Natural killer cell (primary cell): ENCODE measurements at regions not wholly inside any gene's neighbourhood (a gene's known extent, or its start where the extent isn't known, plus 50 kb on each side); places are given as distances from the start of the nearest gene placed in this dataset.

Source experiments
- ATAC-seq, 3 donors: fragments of 150-1000 bp in 2 of 3; fragments of 200-7000 bp in 1 of 3; cut with Tn5 transposase; 1 replicate in 1 of 3; 2 replicates in 2 of 3; pipeline ENCODE4 v1.10.0; 2021; ENCODE audit warnings: mild to moderate bottlenecking in 2 of 3, moderate library complexity in 2 of 3
- DNase-seq, 2 donors: peaks; one replicate each; pipeline versions ENCODE4 v3.0.0 to v3.0.0-alpha.2; 2013 to 2021; ENCODE audit warnings: mixed read lengths in 1 of 2
- H3K27ac ChIP-seq: one replicate; pipeline ENCODE4 v1.5.1; 2013; ENCODE audit warnings: mild to moderate bottlenecking, low read length
- H3K27me3 ChIP-seq: one replicate; pipeline ENCODE4 v1.6.1; 2013; ENCODE audit warnings: low read length; ENCODE audit not compliant: control insufficient read depth, insufficient read depth
- H3K36me3 ChIP-seq: one replicate; pipeline ENCODE4 v1.6.1; 2013; ENCODE audit warnings: low read length; ENCODE audit not compliant: control insufficient read depth, insufficient read depth
- H3K4me1 ChIP-seq: one replicate; pipeline ENCODE4 v1.6.1; 2013; ENCODE audit warnings: low read length; ENCODE audit not compliant: control insufficient read depth, insufficient read depth
- H3K4me3 ChIP-seq: one replicate; pipeline ENCODE4 v1.5.1; 2013; ENCODE audit warnings: low read length
- H3K9me3 ChIP-seq: one replicate; pipeline ENCODE4 v1.6.1; 2013; ENCODE audit warnings: low read length; ENCODE audit not compliant: control insufficient read depth, insufficient read depth
- H3K27ac Mint-ChIP-seq, 2 donors: one replicate each; pipeline ENCODE4 v1.8.0; 2022; ENCODE audit warnings: mild to moderate bottlenecking in 2 of 2, mixed read lengths in 2 of 2, moderate library complexity in 1 of 2
- H3K27me3 Mint-ChIP-seq, 2 donors: one replicate each; pipeline ENCODE4 v1.8.0; 2022; ENCODE audit warnings: low read depth in 2 of 2, mixed read lengths in 2 of 2
- H3K36me3 Mint-ChIP-seq: one replicate; pipeline ENCODE4 v1.8.0; 2022; ENCODE audit warnings: mixed read lengths
- H3K4me1 Mint-ChIP-seq, 2 donors: one replicate each; pipeline ENCODE4 v1.8.0; 2022; ENCODE audit warnings: mixed read lengths in 2 of 2
- H3K4me3 Mint-ChIP-seq: one replicate; pipeline ENCODE4 v1.8.0; 2022; ENCODE audit warnings: mild to moderate bottlenecking, moderate library complexity, mixed read lengths
- H3K9me3 Mint-ChIP-seq, 2 donors: one replicate each; pipeline ENCODE4 v1.8.0; 2022; ENCODE audit warnings: mixed read lengths in 2 of 2
- WGBS: methylation state at CpG from one replicate; pipeline ENCODE4 v1.1.7; 2013; ENCODE audit warnings: missing lambda C conversion rate; ENCODE audit not compliant: insufficient coverage; 5-methylcytosine and 5-hydroxymethylcytosine counted together
- intact Hi-C: fragments of 100-400 bp; cut with micrococcal nuclease; formaldehyde crosslinking; loops from one replicate; pipeline ENCODE4 v1.14.2; 2022
- TF ChIP-seq, protein P1 (sequence below): fragments of 200-600 bp; IDR thresholded peaks from one replicate; pipeline ENCODE4 v1.8.0; 2022; ENCODE audit warnings: antibody characterized with exemption

DNA sequence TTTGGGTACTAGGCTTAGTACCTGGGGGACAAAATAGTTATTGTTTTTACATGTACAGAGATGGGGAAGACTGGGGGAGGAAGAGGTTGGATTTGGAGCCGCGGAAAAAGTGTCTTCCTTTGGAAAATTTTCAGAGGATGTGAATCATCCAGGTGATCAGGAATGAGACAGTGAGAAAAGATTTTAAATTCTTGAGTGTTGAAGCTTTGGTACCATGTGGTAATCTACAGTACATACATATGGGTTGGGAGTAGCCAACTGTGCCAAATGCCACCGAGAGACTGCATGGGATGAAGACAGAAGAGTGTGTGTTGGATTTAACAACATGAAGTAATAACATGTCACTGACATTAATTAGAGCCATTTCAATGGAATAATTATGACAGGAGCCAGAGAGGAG, 1238.2 kb downstream of the ROBO1 start:
- Histone ChIP-seq H3K27me3 (no peaks in the 10 kb centered on the region), H3K36me3 (no peaks in the 10 kb centered on the region), H3K9me3 (no peaks in the 10 kb centered on the region), H3K4me1 (no peaks in the 10 kb centered on the region), H3K27ac (no peak overlapping the region), H3K4me3 (no peak overlapping the region)
- intact Hi-C loops = no loop called here
- WGBS = 94% methylated on average over 3 of the region's 3 CpGs
- Mint-ChIP-seq H3K36me3 (peaks cover 9% of the 10 kb centered on the region), H3K27ac (no peak overlapping the region), H3K27me3 (no peaks in the 10 kb centered on the region), H3K4me1 (no peaks in the 10 kb centered on the region), H3K4me3 (no peak overlapping the region), H3K9me3 (peaks cover 12 to 25% of the 10 kb centered on the region in 2 donors)
- TF ChIP-seq, protein P1, sequence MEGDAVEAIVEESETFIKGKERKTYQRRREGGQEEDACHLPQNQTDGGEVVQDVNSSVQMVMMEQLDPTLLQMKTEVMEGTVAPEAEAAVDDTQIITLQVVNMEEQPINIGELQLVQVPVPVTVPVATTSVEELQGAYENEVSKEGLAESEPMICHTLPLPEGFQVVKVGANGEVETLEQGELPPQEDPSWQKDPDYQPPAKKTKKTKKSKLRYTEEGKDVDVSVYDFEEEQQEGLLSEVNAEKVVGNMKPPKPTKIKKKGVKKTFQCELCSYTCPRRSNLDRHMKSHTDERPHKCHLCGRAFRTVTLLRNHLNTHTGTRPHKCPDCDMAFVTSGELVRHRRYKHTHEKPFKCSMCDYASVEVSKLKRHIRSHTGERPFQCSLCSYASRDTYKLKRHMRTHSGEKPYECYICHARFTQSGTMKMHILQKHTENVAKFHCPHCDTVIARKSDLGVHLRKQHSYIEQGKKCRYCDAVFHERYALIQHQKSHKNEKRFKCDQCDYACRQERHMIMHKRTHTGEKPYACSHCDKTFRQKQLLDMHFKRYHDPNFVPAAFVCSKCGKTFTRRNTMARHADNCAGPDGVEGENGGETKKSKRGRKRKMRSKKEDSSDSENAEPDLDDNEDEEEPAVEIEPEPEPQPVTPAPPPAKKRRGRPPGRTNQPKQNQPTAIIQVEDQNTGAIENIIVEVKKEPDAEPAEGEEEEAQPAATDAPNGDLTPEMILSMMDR = no peak
- no peak for ATAC-seq
- no peak for DNase-seq

DNA sequence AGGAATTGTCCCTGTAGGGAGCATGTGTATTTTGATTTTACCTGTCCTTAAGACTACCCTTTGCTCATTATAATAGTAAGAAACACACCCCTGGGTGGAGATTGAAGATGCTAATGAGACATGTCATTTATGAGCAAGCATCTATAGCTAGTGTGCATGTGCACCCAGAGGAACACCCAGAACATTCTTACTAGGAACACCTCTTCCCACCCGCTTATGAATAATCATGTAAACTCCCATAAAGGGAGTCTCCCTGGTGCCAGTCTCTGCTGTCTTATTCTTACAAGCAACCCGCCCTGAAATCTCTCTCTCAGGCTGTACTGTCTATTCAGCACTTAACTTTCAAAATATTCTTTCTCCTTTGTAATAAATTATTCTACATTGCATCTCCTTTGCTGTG, 1227.3 kb downstream of the ROBO1 start:
- no peaks in the 10 kb centered on the region for H3K4me1 ChIP-seq
- no peaks in the 10 kb centered on the region for H3K4me1 Mint-ChIP-seq
- H3K4me3 ChIP-seq = no peak overlapping the region
- intact Hi-C loops = no loop called here
- no peak overlapping the region for H3K4me3 Mint-ChIP-seq
- peaks cover 7% of the 10 kb centered on the region for H3K9me3 ChIP-seq
- no peaks in the 10 kb centered on the region for H3K36me3 ChIP-seq
- H3K27me3 Mint-ChIP-seq = no peaks in the 10 kb centered on the region
- TF ChIP-seq, protein P1 = no peak
- ATAC-seq (no peak), DNase-seq (no peak)
- H3K27me3 ChIP-seq = no peaks in the 10 kb centered on the region
- H3K27ac Mint-ChIP-seq = no peak overlapping the region
- peaks cover 14 to 37% of the 10 kb centered on the region in 2 donors for H3K9me3 Mint-ChIP-seq
- WGBS = 65% methylated on average over 2 of the region's 2 CpGs
- no peak overlapping the region for H3K27ac ChIP-seq
- H3K36me3 Mint-ChIP-seq = peaks cover 9% of the 10 kb centered on the region

DNA sequence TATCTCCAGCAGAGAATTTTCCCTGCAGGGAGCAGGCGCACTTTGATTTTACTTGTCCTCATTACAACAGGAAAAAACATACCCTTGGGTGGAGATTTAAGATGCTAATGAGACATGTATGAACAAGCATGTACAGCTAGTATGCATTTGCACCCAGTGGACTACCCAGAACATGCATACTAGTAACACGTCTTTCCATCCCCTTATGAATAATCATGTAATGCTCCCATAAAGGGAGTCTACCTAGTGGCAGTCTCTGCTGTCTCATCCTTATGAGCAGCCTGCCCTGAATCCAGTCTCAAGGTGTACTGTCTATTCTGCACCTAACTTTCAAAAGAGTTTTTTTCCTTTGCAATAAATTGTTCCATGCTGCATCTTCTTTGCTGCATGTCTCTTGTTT, 1222.0 kb downstream of the ROBO1 start:
- Histone ChIP-seq H3K9me3 (peaks cover 5% of the 10 kb centered on the region), H3K4me1 (no peaks in the 10 kb centered on the region), H3K27me3 (no peaks in the 10 kb centered on the region), H3K36me3 (no peaks in the 10 kb centered on the region), H3K4me3 (no peak overlapping the region), H3K27ac (no peak overlapping the region)
- peaks cover 18 to 37% of the 10 kb centered on the region in 2 donors for H3K9me3 Mint-ChIP-seq
- H3K36me3 Mint-ChIP-seq = peaks cover 9% of the 10 kb centered on the region
- no peak overlapping the region for H3K27ac Mint-ChIP-seq
- no peaks in the 10 kb centered on the region for H3K4me1 Mint-ChIP-seq
- intact Hi-C loops = no loop called here
- H3K4me3 Mint-ChIP-seq = no peak overlapping the region
- ATAC-seq = no peak
- H3K27me3 Mint-ChIP-seq = no peaks in the 10 kb centered on the region
- TF ChIP-seq, protein P1 = no peak
- DNase-seq = no peak
- 91% methylated on average over 2 of the region's 2 CpGs for WGBS
